Endothelial cell of umbilical vein (primary cell): ENCODE measurements at regions not wholly inside any gene's neighbourhood (a gene's known extent, or its start where the extent isn't known, plus 50 kb on each side); places are given as distances from the start of the nearest gene placed in this dataset.

Experiments
- BruUV-seq: library from RNA; stranded (reverse); fragments of 400-500 nt; replicated peaks from 2 replicates; lab custom pipeline; 2021; lab: Mats Ljungman, UMichigan
- CTCF ChIA-PET: fragments of 300-600, 350-600 bp; sonication (Branson Sonifier 250); formaldehyde crosslinking; loops from one replicate; lab custom pipeline; 2021; ENCODE audit warnings: antibody characterized with exemption, inconsistent platforms; lab: Charles Lee
- POLR2A ChIA-PET: fragments of 300-600, 350-600 bp; sonication (Branson Sonifier 250); formaldehyde crosslinking; loops from one replicate; lab custom pipeline; 2021; ENCODE audit warnings: antibody characterized with exemption, inconsistent platforms; lab: Charles Lee
- DNase-seq: peaks from one replicate; pipeline ENCODE4 v3.0.0-alpha.2; 2011; ENCODE audit warnings: low read depth, low spot score
- FAIRE-seq: peaks from 2 replicates; lab custom pipeline; 2011; peaks lifted over from hg19 to GRCh38; lab: Jason Lieb, UNC
- H2AFZ ChIP-seq: 2 replicates; pipeline ENCODE4 v1.6.0; 2012; ENCODE audit warnings: low read depth, low read length, control low read depth, inconsistent platforms
- H3K27ac ChIP-seq: 2 replicates; pipeline ENCODE4 v1.5.1; 2011; ENCODE audit warnings: low read depth, mild to moderate bottlenecking, control low read depth, low read length, moderate library complexity; ENCODE audit not compliant: insufficient read depth
- H3K27me3 ChIP-seq, 2 experiments: 2 replicates each; pipeline versions ENCODE4 v1.6.0 to v1.6.1; 2011; ENCODE audit warnings: low read length in 2 of 2, mixed read lengths in 1 of 2; ENCODE audit not compliant: control insufficient read depth in 2 of 2, insufficient read depth in 2 of 2
- H3K36me3 ChIP-seq, 2 experiments: 2 replicates in 1 of 2; 3 replicates in 1 of 2; pipeline ENCODE4 v1.5.1; 2011; ENCODE audit warnings: low read length in 2 of 2, mild to moderate bottlenecking in 1 of 2, moderate library complexity in 1 of 2; ENCODE audit not compliant: control insufficient read depth in 2 of 2, insufficient read depth in 2 of 2; ENCODE audit errors: extremely low read depth in 1 of 2
- H3K4me1 ChIP-seq: 3 replicates; pipeline ENCODE4 v1.5.1; 2011; ENCODE audit warnings: mild to moderate bottlenecking, low read length; ENCODE audit not compliant: control insufficient read depth, insufficient read depth; ENCODE audit errors: extremely low read depth
- H3K4me2 ChIP-seq: 2 replicates; pipeline ENCODE4 v1.6.1; 2011; ENCODE audit warnings: low read length, control low read depth, mixed read lengths; ENCODE audit not compliant: insufficient read depth
- H3K4me3 ChIP-seq, 3 experiments: fragments of 200-600 bp in 1 of 3; sonication (generic), shearing (Covaris generic) in 1 of 3; replicated peaks in 1 of 3; 2 replicates each; pipeline ENCODE4 v1.5.1; 2011 to 2016; ENCODE audit warnings: control low read depth in 3 of 3, low read length in 3 of 3, mild to moderate bottlenecking in 2 of 3, inconsistent platforms in 1 of 3, low read depth in 1 of 3, moderate library complexity in 1 of 3; ENCODE audit not compliant: insufficient read depth in 1 of 3
- H3K79me2 ChIP-seq: 2 replicates; pipeline ENCODE4 v1.6.0; 2012; ENCODE audit warnings: low read length, inconsistent platforms; ENCODE audit not compliant: control insufficient read depth, insufficient read depth
- H3K9ac ChIP-seq: replicated peaks from 2 replicates; pipeline ENCODE3; 2011; ENCODE audit warnings: low read length, control low read depth; ENCODE audit not compliant: insufficient read depth; ENCODE audit errors: extremely low read depth
- H3K9me1 ChIP-seq: replicated peaks from 3 replicates; pipeline ENCODE4 v1.6.0; 2011; ENCODE audit warnings: mild to moderate bottlenecking, low read length; ENCODE audit not compliant: control insufficient read depth, insufficient read depth; ENCODE audit errors: extremely low read depth
- H3K9me3 ChIP-seq: replicated peaks from 2 replicates; pipeline ENCODE4 v1.5.1; 2012; ENCODE audit warnings: low read length, inconsistent platforms; ENCODE audit not compliant: control insufficient read depth, insufficient read depth
- H4K20me1 ChIP-seq: replicated peaks from 2 replicates; pipeline ENCODE3; 2011; ENCODE audit warnings: mild to moderate bottlenecking, low read length; ENCODE audit not compliant: control insufficient read depth, insufficient read depth; ENCODE audit errors: extremely low read depth
- EZH2 ChIP-seq: IDR thresholded peaks from 2 replicates; pipeline ENCODE4 v1.6.1; 2012; ENCODE audit warnings: borderline replicate concordance, low read depth, mild to moderate bottlenecking, moderate library complexity, low read length, inconsistent platforms; ENCODE audit not compliant: severe bottlenecking
- FOS ChIP-seq: IDR thresholded peaks from 2 replicates; pipeline ENCODE4 v1.6.1; 2011; ENCODE audit warnings: mild to moderate bottlenecking, low read length, moderate library complexity, borderline replicate concordance; ENCODE audit not compliant: insufficient read depth
- GATA2 ChIP-seq: IDR thresholded peaks from 2 replicates; pipeline ENCODE4 v1.7.0; 2011; ENCODE audit warnings: low read depth, mild to moderate bottlenecking, moderate library complexity, mixed read lengths, low read length; ENCODE audit not compliant: insufficient read length, insufficient read depth
- JUN ChIP-seq: IDR thresholded peaks from 2 replicates; pipeline ENCODE4 v1.6.1; 2011; ENCODE audit warnings: borderline replicate concordance, low read depth; ENCODE audit not compliant: insufficient read length, insufficient read depth
- MYC ChIP-seq: IDR thresholded peaks from one replicate; pipeline ENCODE4 v1.6.1; 2011; ENCODE audit warnings: mild to moderate bottlenecking, low read depth, low read length
- POLR2A ChIP-seq: IDR thresholded peaks from 2 replicates; pipeline ENCODE4 v1.6.1; 2012; ENCODE audit warnings: low read depth, mild to moderate bottlenecking, control low read depth, low read length
- POLR2AphosphoS5 ChIP-seq: IDR thresholded peaks from 2 replicates; pipeline ENCODE4 v1.6.1; 2012; ENCODE audit warnings: low read depth, mild to moderate bottlenecking, control low read depth, low read length, moderate library complexity; ENCODE audit not compliant: insufficient read depth
- dilution Hi-C: fragments of 300-500 bp; cut with MboI; formaldehyde crosslinking; loops from one replicate; pipeline ENCODE4 v1.15.0; 2019; ENCODE audit warnings: low sequenced_read_pairs; ENCODE audit not compliant: extremely low pct_ligation_motif_present
- intact Hi-C: fragments of 100-400 bp; cut with micrococcal nuclease; formaldehyde crosslinking; loops from one replicate; pipeline ENCODE4 v1.10.0; 2022
- TF ChIP-seq, protein P1 (sequence below): IDR thresholded peaks from 2 replicates; pipeline ENCODE4 v1.6.1; 2011; ENCODE audit not compliant: insufficient read depth, insufficient read length
- TF ChIP-seq, protein P2 (sequence below), 2 donors: IDR thresholded peaks; 1 replicate in 1 of 2; 2 replicates in 1 of 2; pipeline ENCODE4 v1.5.1; 2011; ENCODE audit warnings: low read length in 2 of 2, mild to moderate bottlenecking in 2 of 2, moderate library complexity in 2 of 2, control low read depth in 1 of 2, inconsistent platforms in 1 of 2, low read depth in 1 of 2; ENCODE audit not compliant: insufficient read depth in 1 of 2; ENCODE audit errors: extremely low read depth in 1 of 2

DNA sequence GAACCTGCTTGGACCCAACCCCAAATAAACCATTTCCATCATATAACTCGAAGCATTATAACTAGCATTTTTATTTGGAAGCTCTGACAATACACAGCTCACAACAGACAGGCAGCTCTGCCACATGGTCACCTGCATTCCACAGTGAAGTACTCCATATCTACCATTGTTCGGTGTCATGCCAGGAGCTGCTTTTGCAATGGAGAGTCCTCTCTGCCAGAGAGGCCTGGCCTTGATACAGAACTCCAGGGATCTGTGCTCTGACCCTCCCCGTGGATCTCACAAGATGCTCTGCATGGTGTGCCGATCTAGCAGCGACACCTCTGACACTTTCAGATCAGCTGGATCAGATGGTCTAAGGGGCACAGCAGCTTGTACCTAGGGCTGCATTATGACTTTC lies 109.6 kb downstream of the SYF2 start:
- no TSS peak for BruUV-seq
- dilution Hi-C loops (no loop called here), intact Hi-C loops (no loop called here)
- Histone ChIP-seq H3K4me1 (no peaks in the 10 kb centered on the region), H3K4me2 (no peak overlapping the region), H2AFZ (no peak overlapping the region), H3K9ac (no peak overlapping the region), H3K79me2 (no peaks in the 10 kb centered on the region), H3K27ac (no peak overlapping the region), H3K9me1 (no peaks in the 10 kb centered on the region), H3K4me3 (no peak overlapping the region), H3K36me3 (no peaks in the 10 kb centered on the region), H3K27me3 (no peaks in the 10 kb centered on the region), H4K20me1 (no peaks in the 10 kb centered on the region), H3K9me3 (no peaks in the 10 kb centered on the region)
- ChIA-PET POLR2A (no interaction called here), CTCF (interaction anchor here (0.8 kb wide), 1 partner anchor 24 kb away, joined by 3 read pairs; no protein-coding TSS in a partner anchor)
- no peak for FAIRE-seq
- TF ChIP-seq FOS (no peak), POLR2A (no peak), GATA2 (no peak), MYC (no peak), JUN (no peak), EZH2 (no peak), POLR2AphosphoS5 (no peak)
- TF ChIP-seq, protein P1, sequence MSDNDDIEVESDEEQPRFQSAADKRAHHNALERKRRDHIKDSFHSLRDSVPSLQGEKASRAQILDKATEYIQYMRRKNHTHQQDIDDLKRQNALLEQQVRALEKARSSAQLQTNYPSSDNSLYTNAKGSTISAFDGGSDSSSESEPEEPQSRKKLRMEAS, result no peak
- TF ChIP-seq, protein P2, sequence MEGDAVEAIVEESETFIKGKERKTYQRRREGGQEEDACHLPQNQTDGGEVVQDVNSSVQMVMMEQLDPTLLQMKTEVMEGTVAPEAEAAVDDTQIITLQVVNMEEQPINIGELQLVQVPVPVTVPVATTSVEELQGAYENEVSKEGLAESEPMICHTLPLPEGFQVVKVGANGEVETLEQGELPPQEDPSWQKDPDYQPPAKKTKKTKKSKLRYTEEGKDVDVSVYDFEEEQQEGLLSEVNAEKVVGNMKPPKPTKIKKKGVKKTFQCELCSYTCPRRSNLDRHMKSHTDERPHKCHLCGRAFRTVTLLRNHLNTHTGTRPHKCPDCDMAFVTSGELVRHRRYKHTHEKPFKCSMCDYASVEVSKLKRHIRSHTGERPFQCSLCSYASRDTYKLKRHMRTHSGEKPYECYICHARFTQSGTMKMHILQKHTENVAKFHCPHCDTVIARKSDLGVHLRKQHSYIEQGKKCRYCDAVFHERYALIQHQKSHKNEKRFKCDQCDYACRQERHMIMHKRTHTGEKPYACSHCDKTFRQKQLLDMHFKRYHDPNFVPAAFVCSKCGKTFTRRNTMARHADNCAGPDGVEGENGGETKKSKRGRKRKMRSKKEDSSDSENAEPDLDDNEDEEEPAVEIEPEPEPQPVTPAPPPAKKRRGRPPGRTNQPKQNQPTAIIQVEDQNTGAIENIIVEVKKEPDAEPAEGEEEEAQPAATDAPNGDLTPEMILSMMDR (IDR thresholded peaks at IDR 0.05; ENCODE audit: extremely low read depth in 1 of 2, insufficient read depth in 1 of 2, low read depth in 1 of 2, low read length in 2 of 2), result no peak
- DNase-seq, result no peak
